ENCODE measurements at regions not wholly inside any gene's neighbourhood (a gene's known extent, or its start where the extent isn't known, plus 50 kb on each side); places are given as distances from the start of the nearest gene placed in this dataset.

DNA sequence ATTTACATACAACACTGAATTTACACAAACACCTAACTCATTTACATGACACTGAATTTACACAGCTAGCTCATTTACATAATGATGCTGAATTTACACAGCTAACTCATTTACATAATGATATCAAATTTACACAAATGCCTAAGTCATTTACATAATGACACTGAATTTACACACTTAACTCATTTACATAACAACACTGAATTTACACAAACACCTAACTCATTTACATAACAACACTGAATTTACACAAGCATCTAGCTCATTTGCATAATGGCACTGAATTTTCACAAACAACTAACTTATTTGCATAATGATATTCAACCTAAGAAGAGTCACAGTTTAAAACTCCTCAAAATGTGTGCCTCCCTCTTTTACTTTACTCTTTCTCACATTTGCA is 511.7 kb downstream of the GALR1 start:
- TF ChIP-seq EZH2 (IDR thresholded peaks at IDR 0.05; ENCODE audit: insufficient read depth, poor library complexity, severe bottlenecking) (no peak), EZH2phosphoT487 (IDR thresholded peaks at IDR 0.05; ENCODE audit: insufficient read depth, low read depth) (no peak)
